NCI-H1436 treated with DMSO at 0.1 percent for 48 hours (cell line): ENCODE measurements at regions not wholly inside any gene's neighbourhood (a gene's known extent, or its start where the extent isn't known, plus 50 kb on each side); places are given as distances from the start of the nearest gene placed in this dataset.

ENCODE experiments used
- DNase-seq: peaks from one replicate; lab custom pipeline; 2025; lab: John Stamatoyannopoulos, UW

DNA sequence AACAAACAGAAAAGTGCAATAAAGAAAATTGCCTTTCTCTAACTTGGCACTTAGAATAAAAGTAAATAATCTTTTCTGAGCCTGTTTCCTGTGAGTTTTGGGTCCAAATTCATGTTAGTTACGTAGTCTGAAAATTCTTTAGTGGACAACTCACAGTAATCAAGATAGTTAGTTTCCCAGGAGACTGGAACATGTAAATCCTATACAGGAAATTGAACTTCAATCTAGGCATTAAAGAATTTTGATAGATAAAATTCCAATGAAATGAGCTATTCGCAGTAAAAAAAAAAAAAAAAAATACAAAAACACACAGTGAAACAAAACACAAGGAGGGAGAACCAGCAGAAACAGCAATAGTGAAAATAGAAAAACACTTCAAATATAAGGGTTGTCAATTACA lies 83.8 kb upstream of the REG3G start:
- DNase-seq: no peak

- DNase-seq: no peak
These were observed 61.6 kb upstream of the REG3G start for GRCh38 chr2:78963881-78964280.

GRCh38 chr2:78967294-78967693 lies 58.2 kb upstream of the REG3G start:
- no peak for DNase-seq

GRCh38 chr2:78973630-78974029 lies 51.9 kb upstream of the REG3G start:
- no peak for DNase-seq
